Endodermal cell (in vitro differentiated cells): ENCODE measurements at regions not wholly inside any gene's neighbourhood (a gene's known extent, or its start where the extent isn't known, plus 50 kb on each side); places are given as distances from the start of the nearest gene placed in this dataset.
"Not testable (repeated sequence)": the region's sequence is repeated elsewhere in the genome, so short reads cannot be mapped to it uniquely, and the experiment has no call there.

Experiments
- DNase-seq: peaks from one replicate; pipeline ENCODE4 v3.0.0-alpha.2; 2017
- H3K27ac ChIP-seq: 2 replicates; pipeline ENCODE4 v1.5.1; 2013; ENCODE audit warnings: mild to moderate bottlenecking, low read depth, low read length, moderate library complexity
- H3K27me3 ChIP-seq: 2 replicates; pipeline ENCODE4 v1.6.1; 2013; ENCODE audit warnings: mild to moderate bottlenecking, low read length, moderate library complexity; ENCODE audit not compliant: insufficient read depth, control insufficient read depth, poor library complexity, severe bottlenecking
- H3K36me3 ChIP-seq: 2 replicates; pipeline ENCODE4 v1.7.0; 2013; ENCODE audit warnings: mild to moderate bottlenecking, low read length, moderate library complexity; ENCODE audit not compliant: control insufficient read depth, insufficient read depth
- H3K4me1 ChIP-seq: one replicate; pipeline ENCODE4 v1.7.0; 2013; ENCODE audit warnings: low read length; ENCODE audit not compliant: control insufficient read depth, insufficient read depth
- H3K4me3 ChIP-seq: 2 replicates; pipeline ENCODE4 v1.5.1; 2013; ENCODE audit warnings: mild to moderate bottlenecking, low read length, moderate library complexity
- H3K9ac ChIP-seq: 2 replicates; pipeline ENCODE4 v1.6.1; 2013; ENCODE audit warnings: mild to moderate bottlenecking, low read length, moderate library complexity; ENCODE audit not compliant: poor library complexity, severe bottlenecking; ENCODE audit errors: extremely low read depth
- H3K9me3 ChIP-seq: 2 replicates; pipeline ENCODE4 v1.6.1; 2013; ENCODE audit warnings: mild to moderate bottlenecking, low read length, moderate library complexity; ENCODE audit not compliant: control insufficient read depth
- H3K27ac Mint-ChIP-seq: 2 replicates; pipeline ENCODE4 v1.8.0; 2020; ENCODE audit warnings: mixed read lengths
- H3K27me3 Mint-ChIP-seq: 2 replicates; pipeline ENCODE4 v1.8.0; 2021; ENCODE audit warnings: mild to moderate bottlenecking, mixed read lengths; ENCODE audit not compliant: insufficient read depth
- H3K36me3 Mint-ChIP-seq: 2 replicates; pipeline ENCODE4 v1.8.0; 2020; ENCODE audit warnings: low read depth, mixed read lengths
- H3K4me1 Mint-ChIP-seq: 2 replicates; pipeline ENCODE4 v1.8.0; 2020; ENCODE audit warnings: mixed read lengths
- H3K4me3 Mint-ChIP-seq: 2 replicates; pipeline ENCODE4 v1.8.0; 2020; ENCODE audit warnings: mild to moderate bottlenecking, moderate library complexity, mixed read lengths
- H3K9me3 Mint-ChIP-seq: 2 replicates; pipeline ENCODE4 v1.8.0; 2020; ENCODE audit warnings: mild to moderate bottlenecking, mixed read lengths
- WGBS, 2 experiments: methylation state at CpG; one replicate each; pipeline versions ENCODE4 v1.1.5 to v1.1.7; 2013; ENCODE audit warnings: missing lambda C conversion rate in 2 of 2, mixed read lengths in 1 of 2; ENCODE audit not compliant: insufficient coverage in 1 of 2, insufficient read length in 1 of 2; 5-methylcytosine and 5-hydroxymethylcytosine counted together
- TF ChIP-seq, protein P1 (sequence below): fragments of 200-600 bp; sonication (generic); conservative IDR thresholded peaks from 2 replicates; pipeline ENCODE4 v1.5.0; 2021; ENCODE audit warnings: antibody characterized with exemption, mild to moderate bottlenecking

DNA sequence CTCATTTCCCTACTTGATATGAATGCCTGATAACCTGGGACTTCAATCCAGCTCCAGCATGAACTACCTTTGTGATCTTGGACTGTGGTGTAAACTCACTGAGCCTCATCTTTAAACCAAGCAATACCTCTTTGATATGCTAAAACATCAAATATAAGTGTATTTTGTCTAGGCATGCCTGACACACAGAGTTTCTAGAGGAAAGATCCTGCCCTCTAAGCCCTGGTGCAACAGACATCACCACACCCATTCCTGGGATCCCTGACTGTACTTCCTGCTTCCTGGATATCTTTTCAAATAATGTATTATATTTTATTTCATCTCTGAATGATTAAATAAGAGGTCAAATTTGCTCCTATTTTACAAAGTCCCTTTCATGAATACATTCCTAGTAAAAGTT, 55.8 kb downstream of the ANXA2R start:
- no peak overlapping the region for H3K4me3 Mint-ChIP-seq
- TF ChIP-seq, protein P1, sequence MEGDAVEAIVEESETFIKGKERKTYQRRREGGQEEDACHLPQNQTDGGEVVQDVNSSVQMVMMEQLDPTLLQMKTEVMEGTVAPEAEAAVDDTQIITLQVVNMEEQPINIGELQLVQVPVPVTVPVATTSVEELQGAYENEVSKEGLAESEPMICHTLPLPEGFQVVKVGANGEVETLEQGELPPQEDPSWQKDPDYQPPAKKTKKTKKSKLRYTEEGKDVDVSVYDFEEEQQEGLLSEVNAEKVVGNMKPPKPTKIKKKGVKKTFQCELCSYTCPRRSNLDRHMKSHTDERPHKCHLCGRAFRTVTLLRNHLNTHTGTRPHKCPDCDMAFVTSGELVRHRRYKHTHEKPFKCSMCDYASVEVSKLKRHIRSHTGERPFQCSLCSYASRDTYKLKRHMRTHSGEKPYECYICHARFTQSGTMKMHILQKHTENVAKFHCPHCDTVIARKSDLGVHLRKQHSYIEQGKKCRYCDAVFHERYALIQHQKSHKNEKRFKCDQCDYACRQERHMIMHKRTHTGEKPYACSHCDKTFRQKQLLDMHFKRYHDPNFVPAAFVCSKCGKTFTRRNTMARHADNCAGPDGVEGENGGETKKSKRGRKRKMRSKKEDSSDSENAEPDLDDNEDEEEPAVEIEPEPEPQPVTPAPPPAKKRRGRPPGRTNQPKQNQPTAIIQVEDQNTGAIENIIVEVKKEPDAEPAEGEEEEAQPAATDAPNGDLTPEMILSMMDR: no peak
- peaks cover 26% of the 10 kb centered on the region for H3K27me3 Mint-ChIP-seq
- H3K27me3 ChIP-seq: no peaks in the 10 kb centered on the region
- no peak overlapping the region for H3K27ac ChIP-seq
- no peak overlapping the region for H3K9ac ChIP-seq
- no peaks in the 10 kb centered on the region for H3K36me3 ChIP-seq
- DNase-seq: no peak
- H3K9me3 Mint-ChIP-seq: peaks cover 52% of the 10 kb centered on the region
- no peaks in the 10 kb centered on the region for H3K4me1 ChIP-seq
- H3K4me1 Mint-ChIP-seq: no peaks in the 10 kb centered on the region
- peaks cover 8% of the 10 kb centered on the region for H3K36me3 Mint-ChIP-seq
- H3K9me3 ChIP-seq: peaks cover 44% of the 10 kb centered on the region
- H3K27ac Mint-ChIP-seq: no peak overlapping the region
- no peak overlapping the region for H3K4me3 ChIP-seq

GRCh38 chr5:42982107-42982622, 58.0 kb downstream of the ANXA2R start:
- H3K27ac ChIP-seq: no peak overlapping the region
- peaks cover 37% of the 10 kb centered on the region for H3K9me3 ChIP-seq
- H3K9ac ChIP-seq: no peak overlapping the region
- Mint-ChIP-seq H3K27me3 (peaks cover 13% of the 10 kb centered on the region), H3K27ac (no peak overlapping the region), H3K9me3 (peaks cover 48% of the 10 kb centered on the region), H3K4me1 (no peaks in the 10 kb centered on the region), H3K36me3 (peaks cover 11% of the 10 kb centered on the region), H3K4me3 (no peak overlapping the region)
- no peaks in the 10 kb centered on the region for H3K27me3 ChIP-seq
- no peak overlapping the region for H3K4me3 ChIP-seq
- H3K4me1 ChIP-seq: no peaks in the 10 kb centered on the region
- TF ChIP-seq, protein P1: no peak
- DNase-seq: peak; percentile 78
- 21 to 36% methylated on average over 5 to 7 of the region's 7 CpGs for WGBS, 2 experiments
- no peaks in the 10 kb centered on the region for H3K36me3 ChIP-seq

DNA sequence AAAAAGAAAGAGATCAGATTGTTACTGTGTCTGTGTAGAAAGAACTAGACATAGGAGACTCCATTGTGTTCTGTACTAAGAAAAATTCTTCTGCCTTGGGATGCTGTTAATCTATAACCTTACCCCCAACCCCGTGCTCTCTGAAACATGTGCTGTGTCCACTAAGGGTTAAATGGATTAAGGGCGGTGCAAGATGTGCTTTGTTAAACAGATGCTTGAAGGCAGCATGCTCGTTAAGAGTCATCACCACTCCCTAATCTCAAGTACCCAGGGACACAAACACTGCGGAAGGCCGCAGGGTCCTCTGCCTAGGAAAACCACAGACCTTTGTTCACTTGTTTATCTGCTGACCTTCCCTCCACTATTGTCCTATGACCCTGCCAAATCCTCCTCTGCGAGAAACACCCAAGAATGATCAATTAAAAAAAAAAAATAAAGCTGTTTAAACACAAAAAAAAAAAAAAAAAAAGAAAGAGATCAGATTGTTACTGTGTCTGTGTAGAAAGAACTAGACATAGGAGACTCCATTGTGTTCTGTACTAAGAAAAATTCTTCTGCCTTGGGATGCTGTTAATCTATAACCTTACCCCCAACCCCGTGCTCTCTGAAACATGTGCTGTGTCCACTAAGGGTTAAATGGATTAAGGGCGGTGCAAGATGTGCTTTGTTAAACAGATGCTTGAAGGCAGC, 58.6 kb downstream of the ANXA2R start:
- not testable (repeated sequence) for H3K27ac ChIP-seq, H3K4me1 Mint-ChIP-seq, H3K27ac Mint-ChIP-seq, DNase-seq, H3K27me3 ChIP-seq, H3K4me3 ChIP-seq, H3K4me1 ChIP-seq, H3K9ac ChIP-seq, H3K4me3 Mint-ChIP-seq, H3K36me3 ChIP-seq
- no CpG with 5 or more reads among the region's 8 CpGs for WGBS, 2 experiments
- peaks cover 37% of the 10 kb centered on the region for H3K9me3 ChIP-seq
- H3K36me3 Mint-ChIP-seq: peaks cover 11% of the 10 kb centered on the region
- peaks cover 51% of the 10 kb centered on the region for H3K9me3 Mint-ChIP-seq
- peaks cover 13% of the 10 kb centered on the region for H3K27me3 Mint-ChIP-seq

- DNase-seq: not testable (repeated sequence)
These were observed 59.1 kb downstream of the ANXA2R start for GRCh38 chr5:42981015-42981414.

GRCh38 chr5:42980391-42980790, 59.7 kb downstream of the ANXA2R start:
- not testable (repeated sequence) for H3K27ac Mint-ChIP-seq, H3K36me3 ChIP-seq, H3K9ac ChIP-seq, H3K27me3 ChIP-seq, H3K4me1 ChIP-seq, H3K4me3 Mint-ChIP-seq, H3K4me3 ChIP-seq, H3K27me3 Mint-ChIP-seq, DNase-seq, H3K27ac ChIP-seq, H3K4me1 Mint-ChIP-seq
- 94 to 100% methylated on average over 4 to 14 of the region's 36 CpGs for WGBS, 2 experiments
- H3K9me3 Mint-ChIP-seq: peaks cover 45% of the 10 kb centered on the region
- H3K36me3 Mint-ChIP-seq: peaks cover 11% of the 10 kb centered on the region
- H3K9me3 ChIP-seq: peaks cover 34% of the 10 kb centered on the region

More at GRCh38 chr5:42981015-42981414, 59.1 kb downstream of the ANXA2R start:
- H3K27me3 ChIP-seq, H3K9ac ChIP-seq, H3K27me3 Mint-ChIP-seq, H3K4me1 ChIP-seq, H3K4me1 Mint-ChIP-seq, H3K36me3 ChIP-seq, H3K27ac Mint-ChIP-seq, H3K27ac ChIP-seq, H3K4me3 Mint-ChIP-seq, H3K4me3 ChIP-seq: not testable (repeated sequence)
- Mint-ChIP-seq H3K9me3 (peaks cover 51% of the 10 kb centered on the region), H3K36me3 (peaks cover 11% of the 10 kb centered on the region)
- peaks cover 37% of the 10 kb centered on the region for H3K9me3 ChIP-seq
- no CpG with 5 or more reads among the region's 5 CpGs for WGBS, 2 experiments

- H3K4me3 ChIP-seq, H3K4me1 ChIP-seq, H3K36me3 ChIP-seq, H3K4me1 Mint-ChIP-seq, H3K36me3 Mint-ChIP-seq, DNase-seq, H3K27me3 ChIP-seq, H3K4me3 Mint-ChIP-seq, H3K27ac ChIP-seq, H3K9ac ChIP-seq, H3K27me3 Mint-ChIP-seq, H3K27ac Mint-ChIP-seq: not testable (repeated sequence)
- H3K9me3 Mint-ChIP-seq: peaks cover 38% of the 10 kb centered on the region
- H3K9me3 ChIP-seq: peaks cover 24% of the 10 kb centered on the region
- 90 to 92% methylated on average over 17 to 34 of the region's 34 CpGs for WGBS, 2 experiments
These were observed 60.9 kb downstream of the ANXA2R start for GRCh38 chr5:42979242-42979641.
